H9 (cell line): ENCODE measurements at regions not wholly inside any gene's neighbourhood (a gene's known extent, or its start where the extent isn't known, plus 50 kb on each side); places are given as distances from the start of the nearest gene placed in this dataset.

Experiments
- DNase-seq: peaks from one replicate; pipeline ENCODE4 v3.0.0-alpha.2; 2017
- H2AFZ ChIP-seq: one replicate; pipeline ENCODE4 v1.6.1; 2013; ENCODE audit warnings: mild to moderate bottlenecking, low read length, control low read depth, moderate library complexity
- H2AK5ac ChIP-seq: 2 replicates; pipeline ENCODE4 v1.6.1; 2013; ENCODE audit warnings: low read length, control low read depth, mixed read lengths; ENCODE audit not compliant: insufficient read length
- H2BK120ac ChIP-seq: one replicate; pipeline ENCODE4 v1.6.1; 2013; ENCODE audit warnings: low read depth, mild to moderate bottlenecking, low read length, control low read depth, inconsistent platforms; ENCODE audit not compliant: poor library complexity, severe bottlenecking
- H2BK12ac ChIP-seq: 2 replicates; pipeline ENCODE4 v1.6.1; 2013; ENCODE audit warnings: low read length, control low read depth, mixed read lengths, low read depth; ENCODE audit not compliant: insufficient read length
- H2BK15ac ChIP-seq: 2 replicates; pipeline ENCODE4 v1.6.1; 2013; ENCODE audit warnings: low read depth, low read length, control low read depth
- H2BK20ac ChIP-seq: one replicate; pipeline ENCODE4 v1.6.1; 2013; ENCODE audit warnings: low read depth, mild to moderate bottlenecking, low read length, control low read depth, inconsistent platforms; ENCODE audit not compliant: poor library complexity, severe bottlenecking
- H2BK5ac ChIP-seq: 2 replicates; pipeline ENCODE4 v1.6.1; 2013; ENCODE audit warnings: low read length, control low read depth, mixed read lengths; ENCODE audit not compliant: insufficient read length
- H3K14ac ChIP-seq: 2 replicates; pipeline ENCODE4 v1.6.1; 2013; ENCODE audit warnings: low read length, control low read depth; ENCODE audit not compliant: insufficient read depth
- H3K18ac ChIP-seq: 2 replicates; pipeline ENCODE4 v1.6.1; 2013; ENCODE audit warnings: low read depth, mild to moderate bottlenecking, mixed read lengths, low read length, control low read depth; ENCODE audit not compliant: insufficient read length
- H3K23ac ChIP-seq: 2 replicates; pipeline ENCODE4 v1.6.1; 2013; ENCODE audit warnings: low read length, control low read depth, mixed read lengths, low read depth; ENCODE audit not compliant: insufficient read length
- H3K23me2 ChIP-seq: 2 replicates; pipeline ENCODE4 v1.6.1; 2013; ENCODE audit warnings: low read depth, mild to moderate bottlenecking, mixed read lengths, low read length, control low read depth; ENCODE audit not compliant: insufficient read length, poor library complexity, severe bottlenecking
- H3K27ac ChIP-seq: 2 replicates; pipeline ENCODE4 v1.5.1; 2013; ENCODE audit warnings: low read length, control low read depth, mixed read lengths, low read depth; ENCODE audit not compliant: insufficient read length
- H3K27me3 ChIP-seq: 2 replicates; pipeline ENCODE4 v1.6.1; 2013; ENCODE audit warnings: low read length, control low read depth, inconsistent platforms; ENCODE audit not compliant: insufficient read depth
- H3K4ac ChIP-seq: 2 replicates; pipeline ENCODE4 v1.6.1; 2013; ENCODE audit warnings: low read depth, mild to moderate bottlenecking, control low read depth, inconsistent platforms, low read length, moderate library complexity
- H3K4me1 ChIP-seq: 2 replicates; pipeline ENCODE4 v1.6.1; 2013; ENCODE audit warnings: low read length, control low read depth, inconsistent platforms; ENCODE audit not compliant: insufficient read depth
- H3K4me2 ChIP-seq: 2 replicates; pipeline ENCODE4 v1.6.1; 2013; ENCODE audit warnings: low read length, control low read depth, mixed read lengths; ENCODE audit not compliant: insufficient read length, insufficient read depth
- H3K56ac ChIP-seq: 2 replicates; pipeline ENCODE4 v1.6.1; 2013; ENCODE audit warnings: low read depth, mild to moderate bottlenecking, mixed read lengths, low read length, control low read depth; ENCODE audit not compliant: insufficient read length
- H3K79me1 ChIP-seq: 2 replicates; pipeline ENCODE4 v1.6.1; 2013; ENCODE audit warnings: low read depth, mild to moderate bottlenecking, moderate library complexity, low read length, control low read depth, inconsistent platforms; ENCODE audit not compliant: insufficient read depth, poor library complexity, severe bottlenecking
- H3K79me2 ChIP-seq: 2 replicates; pipeline ENCODE4 v1.6.1; 2013; ENCODE audit warnings: low read length, control low read depth, inconsistent platforms; ENCODE audit not compliant: insufficient read depth
- H3K9ac ChIP-seq: 2 replicates; pipeline ENCODE4 v1.6.1; 2013; ENCODE audit warnings: low read length, control low read depth, mixed read lengths; ENCODE audit not compliant: insufficient read length; ENCODE audit errors: extremely low read depth
- H3K9me3 ChIP-seq: one replicate; pipeline ENCODE4 v1.6.1; 2013; ENCODE audit warnings: low read depth, low read length, inconsistent platforms; ENCODE audit not compliant: control insufficient read depth
- H3T11ph ChIP-seq: one replicate; pipeline ENCODE4 v1.6.1; 2013; ENCODE audit warnings: mild to moderate bottlenecking, low read length, control low read depth, inconsistent platforms
- H4K20me1 ChIP-seq: one replicate; pipeline ENCODE4 v1.6.1; 2013; ENCODE audit not compliant: control insufficient read depth, insufficient read length, insufficient read depth
- H4K5ac ChIP-seq: 2 replicates; pipeline ENCODE4 v1.6.1; 2013; ENCODE audit warnings: low read depth, mild to moderate bottlenecking, mixed read lengths, low read length, control low read depth; ENCODE audit not compliant: insufficient read length
- H4K8ac ChIP-seq: replicated peaks from 2 replicates; pipeline ENCODE4 v1.6.1; 2013; ENCODE audit warnings: low read length, control low read depth, mixed read lengths, low read depth; ENCODE audit not compliant: insufficient read length
- H4K91ac ChIP-seq: 2 replicates; pipeline ENCODE4 v1.6.1; 2013; ENCODE audit warnings: low read depth, mild to moderate bottlenecking, moderate library complexity, mixed read lengths, low read length, control low read depth; ENCODE audit not compliant: insufficient read length
- H3K27ac Mint-ChIP-seq, 3 experiments: 2 replicates in 2 of 3; 3 replicates in 1 of 3; pipeline ENCODE4 v1.8.0; 2020 to 2021; ENCODE audit warnings: mixed read lengths in 3 of 3, mild to moderate bottlenecking in 1 of 3, moderate library complexity in 1 of 3
- H3K27me3 Mint-ChIP-seq: 2 replicates; pipeline ENCODE4 v1.8.0; 2021; ENCODE audit warnings: low read depth, mild to moderate bottlenecking, moderate library complexity, mixed read lengths
- H3K36me3 Mint-ChIP-seq, 3 experiments: 2 replicates in 2 of 3; 3 replicates in 1 of 3; pipeline ENCODE4 v1.8.0; 2020 to 2021; ENCODE audit warnings: low read depth in 3 of 3, mixed read lengths in 3 of 3; ENCODE audit not compliant: insufficient read depth in 1 of 3
- H3K4me1 Mint-ChIP-seq, 2 experiments: 2 replicates each; pipeline ENCODE4 v1.8.0; 2020; ENCODE audit warnings: mixed read lengths in 2 of 2
- H3K4me3 Mint-ChIP-seq, 2 experiments: 2 replicates in 1 of 2; 3 replicates in 1 of 2; pipeline ENCODE4 v1.8.0; 2020 to 2021; ENCODE audit warnings: mild to moderate bottlenecking in 2 of 2, mixed read lengths in 2 of 2, moderate library complexity in 1 of 2
- H3K9me3 Mint-ChIP-seq, 2 experiments: 2 replicates in 1 of 2; 3 replicates in 1 of 2; pipeline ENCODE4 v1.8.0; 2020; ENCODE audit warnings: mild to moderate bottlenecking in 2 of 2, mixed read lengths in 2 of 2, moderate library complexity in 1 of 2
- CTCF ChIP-seq: fragments of 200-600 bp; sonication (generic); conservative IDR thresholded peaks from 3 replicates; pipeline ENCODE4 v1.8.0; 2021; ENCODE audit warnings: antibody characterized with exemption, mild to moderate bottlenecking
- WGBS: extraction: QIAGEN DNeasy Blood & Tissue Kit; methylation state at CpG from one replicate; pipeline ENCODE4 v1.1.7; 2013; ENCODE audit warnings: missing lambda C conversion rate, low lambda C conversion rate, mixed read lengths; ENCODE audit not compliant: insufficient read length; ENCODE audit errors: extremely low coverage; 5-methylcytosine and 5-hydroxymethylcytosine counted together

GRCh38 chr13:75154331-75154730, 327.6 kb downstream of the TBC1D4 start:
- H3K79me1 ChIP-seq: no peaks in the 10 kb centered on the region
- no peak overlapping the region for H2BK15ac ChIP-seq
- WGBS: no CpG with 5 or more reads among the region's 4 CpGs
- H4K8ac ChIP-seq: no peak overlapping the region
- no peaks in the 10 kb centered on the region for H4K20me1 ChIP-seq
- H3K23ac ChIP-seq: no peak overlapping the region
- no peak overlapping the region for H3K56ac ChIP-seq
- no peak overlapping the region for H3K18ac ChIP-seq
- H3T11ph ChIP-seq: no peak overlapping the region
- no peaks in the 10 kb centered on the region for H3K23me2 ChIP-seq
- H3K27ac Mint-ChIP-seq: no peak overlapping the region
- no peak overlapping the region for H4K5ac ChIP-seq
- H3K9me3 Mint-ChIP-seq: peaks cover 10 to 14% of the 10 kb centered on the region in 2 experiments
- no peak overlapping the region for H2AK5ac ChIP-seq
- no peaks in the 10 kb centered on the region for H3K79me2 ChIP-seq
- H3K27me3 ChIP-seq: no peaks in the 10 kb centered on the region
- DNase-seq: no peak
- H2AFZ ChIP-seq: no peak overlapping the region
- no peak overlapping the region for H3K4me3 Mint-ChIP-seq
- H2BK120ac ChIP-seq: no peak overlapping the region
- no peak for TF ChIP-seq CTCF
- no peak overlapping the region for H2BK20ac ChIP-seq
- H3K27me3 Mint-ChIP-seq: peaks cover 3% of the 10 kb centered on the region; the same call in 1 of the 2 replicates
- H3K9ac ChIP-seq: no peak overlapping the region
- H3K4me1 ChIP-seq: no peaks in the 10 kb centered on the region
- peaks cover 0 to 15% (median 8%) of the 10 kb centered on the region in 3 experiments; a peak in 4 of 7 replicates for H3K36me3 Mint-ChIP-seq
- H4K91ac ChIP-seq: no peak overlapping the region
- no peak overlapping the region for H3K4ac ChIP-seq
- no peak overlapping the region for H3K27ac ChIP-seq
- no peaks in the 10 kb centered on the region for H3K9me3 ChIP-seq
- H2BK12ac ChIP-seq: no peak overlapping the region
- H2BK5ac ChIP-seq: no peak overlapping the region
- no peak overlapping the region for H3K4me2 ChIP-seq
- no peaks in the 10 kb centered on the region for H3K4me1 Mint-ChIP-seq
- H3K14ac ChIP-seq: no peak overlapping the region
